GM18520 (cell line): ENCODE measurements at regions not wholly inside any gene's neighbourhood (a gene's known extent, or its start where the extent isn't known, plus 50 kb on each side); places are given as distances from the start of the nearest gene placed in this dataset.
"Not testable (repeated sequence)": the region's sequence is repeated elsewhere in the genome, so short reads cannot be mapped to it uniquely, and the experiment has no call there.

Experiments
- ATAC-seq: cut with Tn5 transposase; IDR thresholded peaks from one replicate; pipeline ENCODE4 v1.9.1; 2021; ENCODE audit not compliant: unreplicated experiment

- no peak for ATAC-seq
Measured at GRCh38 chr10:84921701-84922100, 593.3 kb downstream of the CCSER2 start.

DNA sequence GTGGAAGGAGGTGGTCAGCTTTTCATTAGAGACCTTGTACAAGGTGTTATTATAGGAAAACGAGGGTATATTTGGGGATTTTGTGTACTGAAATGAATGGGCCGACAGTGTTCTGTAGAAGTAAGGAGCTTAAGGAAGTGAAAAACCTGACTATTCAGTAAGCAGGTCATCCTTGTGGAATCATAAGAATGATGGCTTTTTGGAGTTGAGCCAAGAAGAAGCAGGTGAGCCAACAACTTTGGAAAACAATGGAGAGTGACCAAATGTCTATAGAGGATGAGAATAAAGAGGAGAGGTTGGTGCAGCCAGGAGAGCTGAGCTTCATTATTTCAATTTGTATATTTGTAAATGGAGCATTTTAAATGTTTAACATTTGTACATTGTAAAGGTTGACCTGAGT, 595.7 kb downstream of the CCSER2 start:
- no peak for ATAC-seq

GRCh38 chr10:84925495-84925894, 597.1 kb downstream of the CCSER2 start:
- ATAC-seq, result no peak

- ATAC-seq, result no peak
Measured at GRCh38 chr10:84933402-84933801, 605.0 kb downstream of the CCSER2 start.

GRCh38 chr10:84935772-84936171, 607.4 kb downstream of the CCSER2 start:
- ATAC-seq, result no peak

DNA sequence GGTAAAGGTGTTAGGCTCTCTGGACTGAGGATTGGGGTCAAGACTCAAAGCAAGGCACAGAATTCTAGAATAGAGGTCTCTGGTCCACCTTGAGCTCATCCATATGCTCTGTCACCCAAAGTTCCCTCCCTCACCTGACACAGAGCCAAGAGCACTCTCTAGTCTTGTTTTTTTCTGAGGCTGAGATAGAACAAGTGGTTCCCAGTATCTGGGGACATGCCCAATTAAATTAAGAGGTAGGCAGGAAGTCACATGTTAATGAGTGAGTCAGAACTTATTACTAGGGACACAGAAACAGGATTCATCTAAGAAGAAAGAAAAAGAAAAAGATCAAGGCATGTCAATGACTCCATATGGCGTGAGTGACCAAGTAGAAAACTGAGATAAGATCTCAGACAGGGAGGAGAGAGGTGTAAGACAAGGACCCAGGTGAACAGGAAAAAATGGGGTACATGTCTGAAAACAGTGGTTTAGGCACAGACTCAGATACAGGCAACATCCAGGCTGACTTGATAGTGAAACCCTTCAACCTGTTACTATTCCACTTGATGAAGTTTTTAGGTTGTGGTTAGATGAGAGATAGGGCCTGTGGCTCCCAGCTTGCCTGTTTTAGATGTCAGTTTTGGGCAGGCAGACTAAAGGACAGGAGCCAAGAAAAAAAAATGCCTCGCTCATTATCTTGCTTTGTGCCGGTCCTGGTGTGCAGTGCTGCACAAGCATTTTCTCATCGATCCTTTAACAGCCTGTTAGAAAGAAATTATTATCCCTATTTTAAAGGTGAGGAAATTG, 609.9 kb downstream of the CCSER2 start:
- no peak for ATAC-seq

- no peak for ATAC-seq
Measured at GRCh38 chr10:84943541-84943940, 615.2 kb downstream of the CCSER2 start.

DNA sequence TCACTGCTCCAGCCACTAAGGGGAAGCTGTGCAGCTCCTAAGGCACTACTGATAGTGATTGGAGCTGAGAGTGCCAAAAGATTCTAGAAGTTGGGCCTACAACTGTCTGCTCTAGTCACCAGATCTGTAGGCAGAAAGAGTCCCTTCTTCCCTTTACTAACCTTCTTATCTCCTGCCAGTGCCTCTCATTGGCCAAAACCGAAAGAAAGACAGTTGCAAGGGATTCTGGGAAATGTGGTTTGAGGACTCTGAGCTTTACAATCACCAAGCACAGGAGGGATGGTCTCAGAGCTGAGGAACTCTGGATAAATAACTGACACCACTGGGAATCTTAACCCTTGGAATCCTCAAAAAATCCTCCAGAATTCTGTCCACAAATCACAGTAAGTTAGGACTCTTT, 615.8 kb downstream of the CCSER2 start:
- no peak for ATAC-seq

GRCh38 chr10:84945791-84946190, 617.4 kb downstream of the CCSER2 start:
- no peak for ATAC-seq

DNA sequence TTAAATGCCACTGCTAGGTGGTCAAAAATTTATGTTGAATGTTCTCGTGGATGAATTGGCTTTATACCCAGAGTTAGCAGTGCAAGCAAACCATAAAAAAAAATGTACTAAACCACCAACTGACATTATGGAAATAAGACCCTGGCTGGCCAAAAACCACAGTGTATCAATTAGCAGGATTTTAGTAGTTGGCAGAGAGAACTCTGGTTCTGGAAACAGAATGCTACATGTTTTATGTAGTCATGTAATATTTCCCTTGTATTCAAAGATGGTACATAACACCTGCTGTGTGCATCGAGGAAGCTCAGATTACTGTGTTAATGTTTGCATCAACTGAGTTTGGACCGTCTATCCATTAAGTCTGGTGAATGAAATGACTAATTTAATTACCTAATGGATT, 618.5 kb downstream of the CCSER2 start:
- ATAC-seq, result no peak

DNA sequence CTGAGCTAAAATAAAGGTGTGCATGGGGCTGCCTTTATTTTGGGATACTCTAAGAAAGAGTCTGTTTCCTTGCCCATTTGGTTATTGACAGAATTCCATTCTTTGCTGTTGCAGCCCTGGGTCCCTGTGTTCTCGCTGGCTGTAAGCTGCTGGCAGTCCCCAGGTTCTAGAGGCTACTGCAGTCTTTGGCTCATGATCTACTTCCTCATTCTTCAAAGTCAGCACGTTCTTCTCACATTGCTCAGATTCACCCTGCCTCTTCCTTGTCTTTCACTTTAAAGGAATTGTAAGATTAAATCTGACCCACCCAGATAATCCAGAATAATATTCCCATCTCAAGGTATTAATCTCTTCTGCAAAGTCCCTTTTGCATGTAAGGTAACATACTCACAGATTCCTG, 620.3 kb downstream of the CCSER2 start:
- ATAC-seq, result no peak

GRCh38 chr10:84951616-84952015, 623.2 kb downstream of the CCSER2 start:
- no peak for ATAC-seq

DNA sequence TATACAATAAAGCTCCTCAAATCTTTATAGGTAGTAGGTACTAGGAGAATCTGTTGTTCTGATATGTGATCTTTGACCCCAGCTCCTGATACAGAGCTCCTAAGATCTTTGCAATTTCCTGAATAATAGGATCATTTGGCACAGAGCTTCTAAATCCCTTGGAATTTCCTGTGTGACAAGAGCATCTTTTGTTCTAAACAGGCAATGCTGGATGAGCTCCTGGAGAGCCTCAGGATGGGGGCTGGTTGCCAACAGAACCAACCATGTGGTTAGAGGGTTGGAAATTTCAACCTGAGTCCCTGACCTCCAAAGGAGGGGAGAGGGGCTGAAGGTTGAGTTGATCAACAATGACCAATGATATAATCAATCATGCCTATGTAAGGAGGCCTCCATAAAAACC, 629.0 kb downstream of the CCSER2 start:
- no peak for ATAC-seq

DNA sequence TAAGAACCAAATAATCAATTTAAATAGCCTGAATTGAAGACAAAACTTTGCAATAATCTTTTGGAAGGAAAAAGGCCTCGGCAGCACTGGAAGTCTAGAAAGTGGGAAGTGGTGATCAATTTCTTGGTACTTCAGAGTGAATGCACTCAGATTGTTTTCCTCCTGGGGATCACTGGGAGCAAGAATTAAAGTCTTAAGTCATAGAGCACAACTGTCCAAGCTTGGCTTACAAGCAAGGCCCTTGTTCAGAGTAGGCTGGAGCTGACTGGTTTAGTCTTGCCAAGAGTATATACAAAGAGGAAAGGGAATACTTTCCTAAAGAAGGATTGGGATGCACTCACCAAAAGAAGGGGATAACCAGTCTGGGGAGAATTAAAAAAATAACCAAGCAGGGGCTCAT, 637.1 kb downstream of the CCSER2 start:
- no peak for ATAC-seq

DNA sequence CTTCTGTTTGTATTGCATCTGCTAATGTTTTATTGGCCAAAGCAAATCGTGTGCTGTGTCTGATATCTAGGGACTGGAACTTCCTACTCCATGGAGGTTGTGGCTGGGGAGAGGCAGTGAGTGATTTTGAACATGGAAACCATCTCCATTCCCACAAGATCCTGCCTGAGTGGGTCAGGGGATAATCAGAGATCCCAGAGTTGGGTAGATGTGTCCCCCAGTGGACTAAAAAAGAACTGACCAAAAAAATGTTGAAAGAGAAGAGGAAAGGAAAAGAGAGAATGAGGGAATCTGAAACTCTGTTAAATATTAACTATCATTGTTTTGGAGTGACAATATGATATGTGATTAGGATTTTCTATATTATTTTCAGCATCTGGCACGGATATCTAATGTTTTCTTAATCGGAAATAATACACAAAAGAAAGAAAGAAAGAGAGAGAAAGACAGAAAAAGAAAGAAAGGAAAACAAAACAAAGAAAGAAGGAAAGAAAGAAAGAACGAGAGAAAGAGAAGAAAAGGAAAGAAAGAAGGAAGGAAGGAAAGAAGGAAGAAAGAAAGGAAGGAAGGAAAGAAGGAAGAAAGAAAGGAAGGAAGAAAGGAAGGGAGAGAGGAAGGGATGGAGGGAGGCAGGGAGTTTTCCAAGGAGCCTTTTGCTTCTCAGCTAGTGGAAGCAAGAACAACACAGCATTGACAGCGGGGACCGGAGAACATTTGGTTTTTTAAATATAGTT, 638.5 kb downstream of the CCSER2 start:
- ATAC-seq, result no peak

DNA sequence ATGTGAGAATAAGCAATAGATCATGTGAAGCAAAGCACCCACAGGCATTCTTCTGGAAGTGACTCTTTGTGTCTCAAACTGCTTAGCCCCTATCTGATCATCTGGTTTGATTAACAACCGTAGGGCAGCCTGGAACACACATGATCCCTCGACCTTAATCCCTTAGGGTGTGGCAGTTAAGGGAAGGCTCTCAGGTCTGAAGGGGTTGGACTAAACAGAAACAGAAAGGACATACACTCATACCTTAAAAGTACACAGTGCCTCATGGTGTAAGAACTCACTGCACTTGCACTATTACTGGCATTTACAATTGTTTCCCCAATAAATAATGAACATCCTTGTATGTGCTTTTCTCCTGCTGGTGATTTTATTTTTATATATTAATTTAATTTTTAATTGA, 640.9 kb downstream of the CCSER2 start:
- not testable (repeated sequence) for ATAC-seq

DNA sequence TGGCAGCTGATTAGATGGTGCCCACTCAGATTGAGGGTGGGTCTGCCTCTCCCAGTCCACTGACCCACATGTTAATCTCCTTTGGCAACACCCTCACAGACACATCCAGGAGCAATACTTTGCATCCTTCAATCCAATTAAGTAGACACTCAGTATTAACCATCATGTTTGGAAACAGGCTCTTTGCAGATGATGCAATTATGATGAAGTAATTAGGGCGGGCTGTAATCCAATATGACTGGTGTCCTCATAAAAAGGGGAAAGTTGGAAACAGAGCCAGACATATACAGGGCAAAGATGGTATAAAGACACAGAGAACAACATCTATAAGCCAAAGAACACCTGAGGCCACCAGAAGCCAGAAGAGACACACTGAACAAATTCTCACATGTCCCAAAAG, 658.6 kb downstream of the CCSER2 start:
- ATAC-seq, result no peak

DNA sequence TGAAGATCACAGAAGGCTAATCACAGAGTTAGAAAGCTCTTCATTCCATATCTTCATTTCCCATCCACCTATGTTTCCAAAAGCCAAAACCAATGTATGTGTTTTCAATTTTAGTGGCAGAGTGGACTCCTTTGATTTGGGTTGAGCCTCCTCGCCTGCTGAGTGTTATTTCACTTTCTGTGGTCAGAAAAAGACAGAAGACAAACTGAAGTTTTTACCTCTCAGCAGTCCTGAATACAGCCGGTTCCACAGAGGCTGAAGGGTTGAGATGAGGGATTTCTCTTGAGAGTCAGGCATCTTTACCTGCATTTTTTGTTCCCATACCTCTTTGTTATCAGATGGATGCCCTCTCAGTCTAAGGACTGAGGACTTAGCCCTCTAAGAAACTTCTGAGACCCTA, 659.6 kb downstream of the CCSER2 start:
- ATAC-seq, result no peak

DNA sequence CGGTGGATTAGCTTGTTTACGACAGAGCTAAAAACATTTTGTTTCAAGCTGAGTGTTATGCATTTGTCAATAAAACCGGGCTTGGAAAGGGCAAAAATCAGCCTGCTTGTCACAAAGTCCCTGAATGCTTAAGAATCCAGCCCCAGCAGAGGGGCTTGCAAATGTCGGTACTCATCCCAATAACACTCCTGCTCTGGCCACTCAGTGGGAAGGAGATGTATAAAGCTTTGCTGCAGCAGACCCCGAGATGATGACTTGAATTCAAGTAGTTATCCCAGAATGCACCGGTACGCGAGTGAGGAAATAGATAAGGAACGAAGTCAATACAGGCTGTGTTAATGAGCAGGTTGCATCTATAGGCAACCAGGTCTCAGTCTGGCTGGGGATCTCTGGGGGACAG, 662.3 kb downstream of the CCSER2 start:
- no peak for ATAC-seq

- ATAC-seq, result no peak
Measured at GRCh38 chr10:84991301-84991700, 662.9 kb downstream of the CCSER2 start.

DNA sequence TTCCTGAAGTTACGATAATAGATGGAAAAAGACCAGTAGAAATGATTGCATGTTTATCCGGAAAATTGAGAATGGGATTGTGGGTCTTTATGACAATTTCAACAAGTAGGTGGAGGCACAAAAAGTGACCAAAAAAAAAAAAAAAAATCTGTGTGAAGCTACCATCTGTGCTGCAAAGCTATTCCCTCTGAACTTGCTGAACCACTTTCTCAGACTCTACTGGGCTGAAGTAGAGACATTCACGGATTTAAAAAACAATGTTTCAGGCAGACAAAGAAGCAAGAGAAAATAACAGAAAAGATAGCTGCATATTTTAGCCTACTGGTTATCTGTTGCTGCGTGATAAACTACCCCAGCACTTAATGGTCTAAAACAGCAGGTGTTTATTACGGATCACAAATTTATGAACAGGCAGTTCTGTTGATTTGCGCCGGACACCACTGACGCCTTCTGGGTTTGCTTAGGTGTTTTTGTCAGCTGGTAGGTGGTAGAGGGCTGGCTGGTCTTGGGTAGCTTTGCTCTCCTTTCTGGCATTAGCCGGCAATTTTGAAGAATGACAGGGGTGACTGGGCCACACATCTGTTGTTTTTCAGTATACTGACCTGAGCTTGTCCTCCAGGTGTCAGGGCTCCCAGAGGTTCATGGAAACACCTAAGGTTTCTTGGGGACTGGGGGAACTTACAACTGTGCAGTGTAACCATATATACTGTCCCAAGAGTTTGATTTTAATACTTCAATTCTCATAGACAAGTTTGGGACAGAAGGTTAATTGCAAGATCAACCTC, 665.1 kb downstream of the CCSER2 start:
- no peak for ATAC-seq

- no peak for ATAC-seq
Measured at GRCh38 chr10:84994722-84995121, 666.3 kb downstream of the CCSER2 start.
